GM12878 (cell line): ENCODE measurements at regions not wholly inside any gene's neighbourhood (a gene's known extent, or its start where the extent isn't known, plus 50 kb on each side); places are given as distances from the start of the nearest gene placed in this dataset.

Experiments used
- ATF2 ChIP-seq: IDR thresholded peaks from 2 replicates; pipeline ENCODE4 v1.6.1; 2012; ENCODE audit warnings: low read length, inconsistent platforms
- CBX3 ChIP-seq: fragments of 200-600 bp; sonication (generic); IDR thresholded peaks from 2 replicates; pipeline ENCODE4 v1.6.1; 2016; ENCODE audit warnings: low read depth, borderline replicate concordance
- CHD2 ChIP-seq: IDR thresholded peaks from 2 replicates; pipeline ENCODE4 v1.6.1; 2011; ENCODE audit warnings: low read depth, low read length, improper control_type of control experiment, borderline replicate concordance
- CREB1 ChIP-seq: IDR thresholded peaks from 2 replicates; pipeline ENCODE4 v1.6.1; 2012; ENCODE audit warnings: low read depth, mild to moderate bottlenecking, inconsistent platforms
- ESRRA ChIP-seq: IDR thresholded peaks from 2 replicates; pipeline ENCODE4 v1.6.1; 2012; ENCODE audit warnings: mild to moderate bottlenecking, low read length, improper control_type of control experiment
- ETV6 ChIP-seq, 2 experiments: fragments of 450-650 bp in 1 of 2; IDR thresholded peaks in 1 of 2; conservative IDR thresholded peaks in 1 of 2; 2 replicates each; pipeline ENCODE4 v1.6.1; 2014; ENCODE audit warnings: antibody characterized with exemption in 1 of 2, borderline replicate concordance in 1 of 2, low read depth in 1 of 2, mild to moderate bottlenecking in 1 of 2, moderate library complexity in 1 of 2
- FOXK2 ChIP-seq: fragments of 450-650 bp; IDR thresholded peaks from 2 replicates; pipeline ENCODE4 v1.6.1; 2017; ENCODE audit warnings: mild to moderate bottlenecking, moderate library complexity
- GABPA ChIP-seq: IDR thresholded peaks from 2 replicates; pipeline ENCODE4 v1.6.1; 2014; ENCODE audit warnings: antibody characterized with exemption, low read depth, mild to moderate bottlenecking, inconsistent platforms
- HCFC1 ChIP-seq: fragments of 150-350 bp; IDR thresholded peaks from 2 replicates; pipeline ENCODE4 v1.6.1; 2014; ENCODE audit warnings: low read length
- IRF3 ChIP-seq: fragments of 450-650 bp; IDR thresholded peaks from 2 replicates; pipeline ENCODE4 v1.6.1; 2014; ENCODE audit warnings: mild to moderate bottlenecking
- IRF5 ChIP-seq: fragments of 450-650 bp; IDR thresholded peaks from 2 replicates; pipeline ENCODE4 v1.6.1; 2017; ENCODE audit warnings: borderline replicate concordance
- KLF5 ChIP-seq: fragments of 450-650 bp; IDR thresholded peaks from 2 replicates; pipeline ENCODE4 v1.6.1; 2014; ENCODE audit warnings: mild to moderate bottlenecking; ENCODE audit not compliant: partially characterized antibody
- LARP7 ChIP-seq: fragments of 450-650 bp; IDR thresholded peaks from 2 replicates; pipeline ENCODE4 v1.6.1; 2017; ENCODE audit warnings: mild to moderate bottlenecking
- MTA3 ChIP-seq: IDR thresholded peaks from 2 replicates; pipeline ENCODE4 v1.6.1; 2012; ENCODE audit warnings: low read length, inconsistent platforms, borderline replicate concordance
- NBN ChIP-seq: fragments of 450-650 bp; IDR thresholded peaks from 2 replicates; pipeline ENCODE4 v1.6.1; 2016
- NFYB ChIP-seq: IDR thresholded peaks from 2 replicates; pipeline ENCODE4 v1.6.1; 2011; ENCODE audit warnings: low read depth, mild to moderate bottlenecking, low read length, improper control_type of control experiment, moderate library complexity; ENCODE audit not compliant: insufficient read depth
- NR2C1 ChIP-seq: fragments of 450-650 bp; IDR thresholded peaks from 2 replicates; pipeline ENCODE4 v1.6.1; 2017; ENCODE audit warnings: antibody characterized with exemption, mild to moderate bottlenecking, moderate library complexity
- RAD21 ChIP-seq: IDR thresholded peaks from 2 replicates; pipeline ENCODE4 v1.6.1; 2011; ENCODE audit warnings: mild to moderate bottlenecking, low read depth, low read length, moderate library complexity; ENCODE audit not compliant: insufficient read depth
- RCOR1 ChIP-seq: conservative IDR thresholded peaks from 2 replicates; pipeline ENCODE4 v1.6.1; 2012; ENCODE audit warnings: low read depth, low read length, improper control_type of control experiment
- RELA ChIP-seq: fragments of 450-650 bp; IDR thresholded peaks from 2 replicates; pipeline ENCODE4 v1.8.0; 2014; ENCODE audit warnings: borderline replicate concordance; ENCODE audit not compliant: partially characterized antibody
- SIN3A ChIP-seq: IDR thresholded peaks from 2 replicates; pipeline ENCODE4 v1.6.1; 2012; ENCODE audit warnings: low read depth, low read length, improper control_type of control experiment
- SMAD5 ChIP-seq: IDR thresholded peaks from 2 replicates; pipeline ENCODE4 v1.6.1; 2016; ENCODE audit warnings: antibody characterized with exemption, low read depth
- SMC3 ChIP-seq: IDR thresholded peaks from 2 replicates; pipeline ENCODE4 v1.6.1; 2011; ENCODE audit warnings: low read length, improper control_type of control experiment, borderline replicate concordance
- YY1 ChIP-seq: IDR thresholded peaks from 2 replicates; pipeline ENCODE4 v1.6.1; 2011; ENCODE audit warnings: low read depth, mild to moderate bottlenecking, low read length
- ZNF207 ChIP-seq: fragments of 450-650 bp; IDR thresholded peaks from 2 replicates; pipeline ENCODE4 v1.6.1; 2014; ENCODE audit warnings: antibody characterized with exemption, mild to moderate bottlenecking, borderline replicate concordance
- ZNF24 ChIP-seq: fragments of 450-650 bp; IDR thresholded peaks from 2 replicates; pipeline ENCODE4 v1.6.1; 2017; ENCODE audit warnings: antibody characterized with exemption, mild to moderate bottlenecking
- ZZZ3 ChIP-seq: IDR thresholded peaks from 2 replicates; pipeline ENCODE4 v1.6.1; 2011; ENCODE audit warnings: low read depth; ENCODE audit not compliant: control insufficient read depth, insufficient read length
- TF ChIP-seq, protein P1 (sequence below): IDR thresholded peaks from 2 replicates; pipeline ENCODE4 v1.6.1; 2012; ENCODE audit warnings: low read depth, low read length, improper control_type of control experiment

GRCh38 chr3:6644070-6644929 is 216.6 kb upstream of the GRM7 start (continued):
- TF ChIP-seq ATF2 (peak; percentile 88), ZNF24 (no peak), RELA (no peak), ZNF207 (no peak), KLF5 (no peak), CBX3 (no peak), HCFC1 (no peak), CHD2 (no peak), LARP7 (no peak), NBN (no peak), RCOR1 (no peak), NR2C1 (no peak), ZZZ3 (no peak), IRF5 (no peak), GABPA (peak; percentile 27; the same call in 1 of the 2 replicates), CREB1 (0 out of 2 replicates have a peak, but pooled peaks have one; percentile 14), FOXK2 (no peak), SIN3A (no peak), YY1 (peak; percentile 55; the same call in 1 of the 2 replicates), NFYB (no peak), SMC3 (no peak), IRF3 (no peak), ETV6 (conservative IDR thresholded peaks at IDR 0.05 in 1 of 2, IDR thresholded peaks at IDR 0.05 in 1 of 2; ENCODE audit: borderline replicate concordance in 1 of 2, low read depth in 1 of 2) (peak in 1 of 2 experiments; percentile 26; a peak in 1 of 4 replicates), ESRRA (no peak), RAD21 (0 out of 2 replicates have a peak, but pooled peaks have one; percentile 3), MTA3 (peak; percentile 67; the same call in 1 of the 2 replicates), SMAD5 (0 out of 2 replicates have a peak, but pooled peaks have one; percentile 38)
- TF ChIP-seq, protein P1, sequence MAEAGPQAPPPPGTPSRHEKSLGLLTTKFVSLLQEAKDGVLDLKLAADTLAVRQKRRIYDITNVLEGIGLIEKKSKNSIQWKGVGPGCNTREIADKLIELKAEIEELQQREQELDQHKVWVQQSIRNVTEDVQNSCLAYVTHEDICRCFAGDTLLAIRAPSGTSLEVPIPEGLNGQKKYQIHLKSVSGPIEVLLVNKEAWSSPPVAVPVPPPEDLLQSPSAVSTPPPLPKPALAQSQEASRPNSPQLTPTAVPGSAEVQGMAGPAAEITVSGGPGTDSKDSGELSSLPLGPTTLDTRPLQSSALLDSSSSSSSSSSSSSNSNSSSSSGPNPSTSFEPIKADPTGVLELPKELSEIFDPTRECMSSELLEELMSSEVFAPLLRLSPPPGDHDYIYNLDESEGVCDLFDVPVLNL: no peak
